NCI-H82 (cell line): ENCODE measurements at regions not wholly inside any gene's neighbourhood (a gene's known extent, or its start where the extent isn't known, plus 50 kb on each side); places are given as distances from the start of the nearest gene placed in this dataset.
"Not testable (repeated sequence)": the region's sequence is repeated elsewhere in the genome, so short reads cannot be mapped to it uniquely, and the experiment has no call there.

Source experiments
- DNase-seq: peaks from one replicate; lab custom pipeline; 2025; lab: John Stamatoyannopoulos, UW

GRCh38 chrX:13420545-13421183 lies 100.8 kb upstream of the ATXN3L start:
- no peak for DNase-seq

GRCh38 chrX:13419918-13420317 lies 100.1 kb upstream of the ATXN3L start:
- DNase-seq, result no peak

- DNase-seq, result no peak
These were observed 99.4 kb upstream of the ATXN3L start for GRCh38 chrX:13419276-13419675.

GRCh38 chrX:13418126-13419097 lies 98.6 kb upstream of the ATXN3L start:
- no peak for DNase-seq

- no peak for DNase-seq
These were observed 95.7 kb upstream of the ATXN3L start for GRCh38 chrX:13415509-13415908.

GRCh38 chrX:13414006-13414647 lies 94.3 kb upstream of the ATXN3L start:
- peak; percentile 33 for DNase-seq

- DNase-seq, result peak; percentile 91
These were observed 92.4 kb upstream of the ATXN3L start for GRCh38 chrX:13412208-13412600.

- peak; percentile 96 for DNase-seq
These were observed 91.8 kb upstream of the ATXN3L start for GRCh38 chrX:13411496-13412207.

- DNase-seq, result not testable (repeated sequence)
These were observed 88.7 kb upstream of the ATXN3L start for GRCh38 chrX:13408599-13408998.

GRCh38 chrX:13404777-13405176 lies 84.9 kb upstream of the ATXN3L start:
- DNase-seq, result peak; percentile 62

GRCh38 chrX:13404364-13404763 lies 84.5 kb upstream of the ATXN3L start:
- DNase-seq, result no peak

- no peak for DNase-seq
These were observed 81.9 kb upstream of the ATXN3L start for GRCh38 chrX:13401724-13402123.

- DNase-seq, result no peak
These were observed 79.0 kb upstream of the ATXN3L start for GRCh38 chrX:13398839-13399238.

- DNase-seq, result no peak
These were observed 78.3 kb upstream of the ATXN3L start for GRCh38 chrX:13397878-13398818.

GRCh38 chrX:13396924-13397323 lies 77.1 kb upstream of the ATXN3L start:
- DNase-seq, result no peak

- DNase-seq, result peak; percentile 90
These were observed 69.6 kb upstream of the ATXN3L start for GRCh38 chrX:13389501-13389900.

- DNase-seq, result no peak
These were observed 68.0 kb upstream of the ATXN3L start for GRCh38 chrX:13387666-13388494.

- DNase-seq, result peak; percentile 44
These were observed 66.8 kb upstream of the ATXN3L start for GRCh38 chrX:13386636-13387035.

GRCh38 chrX:13386092-13386491 lies 66.2 kb upstream of the ATXN3L start:
- DNase-seq, result no peak

GRCh38 chrX:13383907-13384306 lies 64.1 kb upstream of the ATXN3L start:
- no peak for DNase-seq
